ENCODE measurements at regions not wholly inside any gene's neighbourhood (a gene's known extent, or its start where the extent isn't known, plus 50 kb on each side); places are given as distances from the start of the nearest gene placed in this dataset.

DNA sequence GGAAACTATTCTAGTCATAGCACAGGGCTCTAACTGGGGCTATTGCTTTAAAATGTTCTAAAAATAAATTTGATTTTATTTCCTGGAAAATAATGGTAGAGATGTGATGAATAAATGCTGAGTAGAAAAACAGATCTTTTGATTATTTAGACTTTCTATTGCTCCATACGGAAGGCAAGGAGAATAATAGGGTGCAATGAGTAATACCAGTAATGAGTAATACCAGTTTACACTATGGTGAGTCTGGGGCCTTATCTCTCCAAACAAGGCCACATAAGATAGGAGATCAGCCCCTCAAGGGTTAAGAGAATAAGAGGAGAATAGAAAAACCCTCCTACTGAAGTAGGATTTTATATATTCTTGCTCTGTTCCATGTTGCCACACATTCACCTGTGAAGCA lies 390.4 kb downstream of the KLF5 start:
- Histone ChIP-seq H3K9ac (no peak overlapping the region), H3K79me2 (no peaks in the 10 kb centered on the region), H3K27me3 (ENCODE audit: control insufficient read depth, insufficient read depth, low read length) (no peaks in the 10 kb centered on the region), H3K4me1 (no peaks in the 10 kb centered on the region), H3K4me2 (ENCODE audit: low read length) (no peak overlapping the region), H3K27ac (no peak overlapping the region), H3K36me3 (ENCODE audit: control insufficient read depth, insufficient read depth, low read length) (no peaks in the 10 kb centered on the region), H3K4me3 (ENCODE audit: low read depth, low read length) (no peak overlapping the region), H3K9me3 (ENCODE audit: control insufficient read depth, low read length) (no peaks in the 10 kb centered on the region), H2AFZ (no peak overlapping the region)
- TF ChIP-seq, protein P1, sequence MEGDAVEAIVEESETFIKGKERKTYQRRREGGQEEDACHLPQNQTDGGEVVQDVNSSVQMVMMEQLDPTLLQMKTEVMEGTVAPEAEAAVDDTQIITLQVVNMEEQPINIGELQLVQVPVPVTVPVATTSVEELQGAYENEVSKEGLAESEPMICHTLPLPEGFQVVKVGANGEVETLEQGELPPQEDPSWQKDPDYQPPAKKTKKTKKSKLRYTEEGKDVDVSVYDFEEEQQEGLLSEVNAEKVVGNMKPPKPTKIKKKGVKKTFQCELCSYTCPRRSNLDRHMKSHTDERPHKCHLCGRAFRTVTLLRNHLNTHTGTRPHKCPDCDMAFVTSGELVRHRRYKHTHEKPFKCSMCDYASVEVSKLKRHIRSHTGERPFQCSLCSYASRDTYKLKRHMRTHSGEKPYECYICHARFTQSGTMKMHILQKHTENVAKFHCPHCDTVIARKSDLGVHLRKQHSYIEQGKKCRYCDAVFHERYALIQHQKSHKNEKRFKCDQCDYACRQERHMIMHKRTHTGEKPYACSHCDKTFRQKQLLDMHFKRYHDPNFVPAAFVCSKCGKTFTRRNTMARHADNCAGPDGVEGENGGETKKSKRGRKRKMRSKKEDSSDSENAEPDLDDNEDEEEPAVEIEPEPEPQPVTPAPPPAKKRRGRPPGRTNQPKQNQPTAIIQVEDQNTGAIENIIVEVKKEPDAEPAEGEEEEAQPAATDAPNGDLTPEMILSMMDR (IDR thresholded peaks at IDR 0.05): no peak

DNA sequence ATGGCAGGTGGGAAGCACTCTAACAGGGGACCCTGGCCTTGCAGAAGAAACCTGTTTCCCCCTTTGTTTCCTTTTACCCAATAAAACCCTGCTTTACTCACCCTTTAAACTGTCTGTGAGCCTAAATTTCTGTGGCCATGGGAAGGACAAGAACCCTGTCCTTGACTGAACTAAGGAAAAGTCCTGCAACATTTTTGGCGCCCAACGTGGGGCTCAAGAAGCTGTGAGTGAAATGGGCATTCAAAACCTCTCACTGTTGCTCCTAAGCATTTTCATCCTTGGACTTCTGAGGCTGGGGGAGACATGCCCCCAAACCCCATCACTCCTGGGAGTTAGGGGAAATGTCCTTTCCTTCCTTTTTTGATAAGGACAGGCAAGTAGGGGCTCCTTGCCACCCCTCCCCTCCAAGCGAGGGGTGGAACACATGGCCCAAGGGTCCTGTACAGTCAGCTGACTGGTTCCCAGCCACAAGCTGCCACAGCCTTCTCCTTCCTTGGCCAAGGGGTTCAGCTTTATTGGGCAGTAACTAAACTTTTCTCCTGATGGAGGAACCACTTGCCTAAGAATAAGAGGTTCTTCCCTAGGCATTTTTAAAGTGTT lies 381.6 kb downstream of the KLF5 start:
- Histone ChIP-seq H3K9ac (no peak overlapping the region), H3K4me3 (ENCODE audit: low read depth, low read length) (no peak overlapping the region), H3K27ac (no peak overlapping the region), H3K36me3 (ENCODE audit: control insufficient read depth, insufficient read depth, low read length) (no peaks in the 10 kb centered on the region), H3K4me2 (ENCODE audit: low read length) (no peak overlapping the region), H2AFZ (no peak overlapping the region), H3K9me3 (ENCODE audit: control insufficient read depth, low read length) (peaks cover 2% of the 10 kb centered on the region), H3K27me3 (ENCODE audit: control insufficient read depth, insufficient read depth, low read length) (no peaks in the 10 kb centered on the region), H3K79me2 (no peaks in the 10 kb centered on the region), H3K4me1 (no peaks in the 10 kb centered on the region)
- TF ChIP-seq, protein P1 (IDR thresholded peaks at IDR 0.05): no peak

DNA sequence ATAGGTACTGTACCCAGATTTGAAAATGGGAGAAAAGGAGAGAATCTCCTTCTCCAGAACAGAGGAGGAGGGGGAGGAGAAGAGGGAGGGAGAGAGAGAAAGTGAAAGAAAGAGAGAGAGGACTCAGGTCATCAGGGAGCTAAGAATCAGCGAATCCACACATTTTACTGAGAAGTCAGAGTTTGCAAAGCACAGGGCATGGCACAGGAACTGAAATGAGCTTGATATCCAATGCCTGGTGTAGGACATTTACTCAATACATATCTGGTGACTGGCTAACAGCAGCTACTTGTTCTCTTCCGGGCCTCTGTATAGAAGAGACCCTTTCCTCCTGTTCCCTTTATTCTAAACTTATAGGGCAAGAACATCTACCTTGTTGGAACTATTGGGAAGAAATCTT lies 375.1 kb downstream of the KLF5 start:
- TF ChIP-seq, protein P1 (IDR thresholded peaks at IDR 0.05): no peak
- Histone ChIP-seq H2AFZ (no peak overlapping the region), H3K4me1 (no peaks in the 10 kb centered on the region), H3K79me2 (no peaks in the 10 kb centered on the region), H3K9me3 (ENCODE audit: control insufficient read depth, low read length) (no peaks in the 10 kb centered on the region), H3K27me3 (ENCODE audit: control insufficient read depth, insufficient read depth, low read length) (no peaks in the 10 kb centered on the region), H3K9ac (no peak overlapping the region), H3K36me3 (ENCODE audit: control insufficient read depth, insufficient read depth, low read length) (no peaks in the 10 kb centered on the region), H3K4me3 (ENCODE audit: low read depth, low read length) (no peak overlapping the region), H3K4me2 (ENCODE audit: low read length) (no peak overlapping the region), H3K27ac (no peak overlapping the region)

DNA sequence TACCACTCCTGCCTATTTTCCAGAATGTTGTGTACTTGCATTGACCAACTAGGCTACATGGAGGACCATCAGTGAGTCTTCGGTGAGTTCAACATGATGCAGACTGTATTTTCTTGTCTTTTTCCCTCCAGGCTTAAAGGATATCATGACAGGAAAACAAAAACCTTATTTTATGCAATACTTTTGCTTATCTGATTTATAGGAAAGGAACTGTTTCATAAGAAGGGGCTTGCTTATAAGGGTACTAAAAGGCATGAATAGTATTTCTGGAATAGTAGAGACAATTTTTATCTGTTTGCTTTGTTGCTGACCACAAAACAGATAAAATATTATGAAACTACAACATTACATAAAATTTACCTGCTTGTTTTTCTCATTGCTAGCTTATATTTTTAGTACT lies 374.7 kb downstream of the KLF5 start:
- Histone ChIP-seq H3K9ac (no peak overlapping the region), H3K9me3 (ENCODE audit: control insufficient read depth, low read length) (no peaks in the 10 kb centered on the region), H3K36me3 (ENCODE audit: control insufficient read depth, insufficient read depth, low read length) (no peaks in the 10 kb centered on the region), H3K27me3 (ENCODE audit: control insufficient read depth, insufficient read depth, low read length) (no peaks in the 10 kb centered on the region), H3K27ac (no peak overlapping the region), H3K4me2 (ENCODE audit: low read length) (no peak overlapping the region), H3K79me2 (no peaks in the 10 kb centered on the region), H3K4me3 (ENCODE audit: low read depth, low read length) (no peak overlapping the region), H2AFZ (no peak overlapping the region), H3K4me1 (no peaks in the 10 kb centered on the region)
- TF ChIP-seq, protein P1 (IDR thresholded peaks at IDR 0.05): no peak

DNA sequence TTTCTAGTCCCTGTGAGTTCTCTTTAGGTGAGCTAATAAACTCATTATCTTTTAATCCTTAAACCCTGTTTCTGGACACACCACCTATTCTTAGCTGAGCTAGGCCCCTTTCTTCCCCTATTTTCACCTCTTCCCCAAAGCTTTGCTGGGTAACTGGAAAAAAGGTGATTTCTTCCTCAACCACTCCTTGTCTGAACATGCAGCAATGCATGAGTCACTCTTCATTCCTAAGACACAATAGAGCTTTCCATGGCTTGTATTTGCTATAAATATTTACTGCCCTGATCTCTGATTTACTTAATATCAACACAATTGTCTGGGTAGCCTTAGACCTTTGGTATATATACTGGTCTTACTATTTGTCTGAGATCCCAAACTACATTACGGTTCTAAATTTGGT lies 370.9 kb downstream of the KLF5 start:
- H3K9me3 ChIP-seq (ENCODE audit: control insufficient read depth, low read length): no peaks in the 10 kb centered on the region
- H3K9ac ChIP-seq: no peak overlapping the region
- H2AFZ ChIP-seq: no peak overlapping the region
- H3K36me3 ChIP-seq (ENCODE audit: control insufficient read depth, insufficient read depth, low read length): no peaks in the 10 kb centered on the region
- TF ChIP-seq, protein P1 (IDR thresholded peaks at IDR 0.05): no peak
- no peak overlapping the region for H3K4me2 ChIP-seq (ENCODE audit: low read length)
- no peak overlapping the region for H3K27ac ChIP-seq
- H3K79me2 ChIP-seq: no peaks in the 10 kb centered on the region
- H3K27me3 ChIP-seq (ENCODE audit: control insufficient read depth, insufficient read depth, low read length): no peaks in the 10 kb centered on the region
- no peaks in the 10 kb centered on the region for H3K4me1 ChIP-seq
- H3K4me3 ChIP-seq (ENCODE audit: low read depth, low read length): no peak overlapping the region
